ENCODE measurements at regions not wholly inside any gene's neighbourhood (a gene's known extent, or its start where the extent isn't known, plus 50 kb on each side); places are given as distances from the start of the nearest gene placed in this dataset.

GRCh38 chr21:22941779-22942490 lies 1943.7 kb downstream of the NCAM2 start:
- H3K27ac ChIP-seq (ENCODE audit: low read depth), result no peak overlapping the region

GRCh38 chr21:22955559-22955958 lies 1957.3 kb downstream of the NCAM2 start:
- Histone ChIP-seq H3K36me3 (ENCODE audit: insufficient read depth) (no peaks in the 10 kb centered on the region), H3K4me1 (ENCODE audit: insufficient read depth) (no peaks in the 10 kb centered on the region), H3K27ac (ENCODE audit: low read depth) (no peak overlapping the region), H3K4me3 (ENCODE audit: low read depth, low read length) (no peak overlapping the region)
- DNase-seq (ENCODE audit: extremely low spot score), result no peak

More at GRCh38 chr21:22941779-22942490, 1943.7 kb downstream of the NCAM2 start:
- Histone ChIP-seq H3K4me1 (ENCODE audit: insufficient read depth) (no peaks in the 10 kb centered on the region), H3K4me3 (ENCODE audit: low read depth, low read length) (no peak overlapping the region), H3K36me3 (ENCODE audit: insufficient read depth) (no peaks in the 10 kb centered on the region)
- 56% methylated on average over 4 of the region's 4 CpGs for WGBS
- DNase-seq (ENCODE audit: extremely low spot score), result no peak

- no peak for DNase-seq (ENCODE audit: extremely low spot score)
- Histone ChIP-seq H3K4me3 (ENCODE audit: low read depth, low read length) (no peak overlapping the region), H3K36me3 (ENCODE audit: insufficient read depth) (no peaks in the 10 kb centered on the region), H3K27ac (ENCODE audit: low read depth) (no peak overlapping the region), H3K4me1 (ENCODE audit: insufficient read depth) (no peaks in the 10 kb centered on the region)
- WGBS, result 81% methylated on average over 5 of the region's 5 CpGs
Observed at GRCh38 chr21:22961258-22961657, 1963.0 kb downstream of the NCAM2 start.

GRCh38 chr21:22965455-22966135 lies 1967.4 kb downstream of the NCAM2 start:
- Histone ChIP-seq H3K36me3 (ENCODE audit: insufficient read depth) (no peaks in the 10 kb centered on the region), H3K4me1 (ENCODE audit: insufficient read depth) (no peaks in the 10 kb centered on the region), H3K4me3 (ENCODE audit: low read depth, low read length) (no peak overlapping the region), H3K27ac (ENCODE audit: low read depth) (no peak overlapping the region)
- WGBS, result 59% methylated on average over 3 of the region's 3 CpGs
- DNase-seq (ENCODE audit: extremely low spot score), result no peak

- no peak for DNase-seq (ENCODE audit: extremely low spot score)
- Histone ChIP-seq H3K36me3 (ENCODE audit: insufficient read depth) (no peaks in the 10 kb centered on the region), H3K27ac (ENCODE audit: low read depth) (no peak overlapping the region), H3K4me1 (ENCODE audit: insufficient read depth) (no peaks in the 10 kb centered on the region), H3K4me3 (ENCODE audit: low read depth, low read length) (no peak overlapping the region)
- 92% methylated on average over 4 of the region's 4 CpGs for WGBS
Observed at GRCh38 chr21:22981819-22982218, 1983.6 kb downstream of the NCAM2 start.

- no peak overlapping the region for H3K4me3 ChIP-seq (ENCODE audit: low read depth, low read length)
- no peak for DNase-seq (ENCODE audit: extremely low spot score)
- WGBS, result 88% methylated on average over 4 of the region's 4 CpGs
Observed at GRCh38 chr21:22993144-22993543, 1994.9 kb downstream of the NCAM2 start.

GRCh38 chr21:22993822-22994574 lies 1995.8 kb downstream of the NCAM2 start:
- Histone ChIP-seq H3K4me3 (ENCODE audit: low read depth, low read length) (no peak overlapping the region), H3K36me3 (ENCODE audit: insufficient read depth) (no peaks in the 10 kb centered on the region), H3K4me1 (ENCODE audit: insufficient read depth) (no peaks in the 10 kb centered on the region), H3K27ac (ENCODE audit: low read depth) (no peak overlapping the region)
- 92% methylated on average over 14 of the region's 14 CpGs for WGBS
- DNase-seq (ENCODE audit: extremely low spot score), result no peak

More at GRCh38 chr21:22993144-22993543, 1994.9 kb downstream of the NCAM2 start:
- no peak overlapping the region for H3K27ac ChIP-seq (ENCODE audit: low read depth)
- no peaks in the 10 kb centered on the region for H3K4me1 ChIP-seq (ENCODE audit: insufficient read depth)
- no peaks in the 10 kb centered on the region for H3K36me3 ChIP-seq (ENCODE audit: insufficient read depth)

GRCh38 chr21:23003951-23004350 lies 2005.7 kb downstream of the NCAM2 start:
- 84% methylated on average over 5 of the region's 5 CpGs for WGBS
- H3K27ac ChIP-seq (ENCODE audit: low read depth), result no peak overlapping the region
- no peaks in the 10 kb centered on the region for H3K4me1 ChIP-seq (ENCODE audit: insufficient read depth)
- no peaks in the 10 kb centered on the region for H3K36me3 ChIP-seq (ENCODE audit: insufficient read depth)
- DNase-seq (ENCODE audit: extremely low spot score), result no peak
- H3K4me3 ChIP-seq (ENCODE audit: low read depth, low read length), result no peak overlapping the region

GRCh38 chr21:23008601-23009202 lies 2010.5 kb downstream of the NCAM2 start:
- no peak overlapping the region for H3K4me3 ChIP-seq (ENCODE audit: low read depth, low read length)
- H3K4me1 ChIP-seq (ENCODE audit: insufficient read depth), result no peaks in the 10 kb centered on the region
- no peaks in the 10 kb centered on the region for H3K36me3 ChIP-seq (ENCODE audit: insufficient read depth)
- no peak for DNase-seq (ENCODE audit: extremely low spot score)
- no peak overlapping the region for H3K27ac ChIP-seq (ENCODE audit: low read depth)
- 68% methylated on average over 6 of the region's 6 CpGs for WGBS

GRCh38 chr21:23009360-23009759 lies 2011.2 kb downstream of the NCAM2 start:
- Histone ChIP-seq H3K4me1 (ENCODE audit: insufficient read depth) (no peaks in the 10 kb centered on the region), H3K27ac (ENCODE audit: low read depth) (no peak overlapping the region), H3K4me3 (ENCODE audit: low read depth, low read length) (no peak overlapping the region), H3K36me3 (ENCODE audit: insufficient read depth) (no peaks in the 10 kb centered on the region)
- 53% methylated on average over 3 of the region's 3 CpGs for WGBS
- no peak for DNase-seq (ENCODE audit: extremely low spot score)

- H3K4me3 ChIP-seq (ENCODE audit: low read depth, low read length), result no peak overlapping the region
- H3K27ac ChIP-seq (ENCODE audit: low read depth), result no peak overlapping the region
- DNase-seq (ENCODE audit: extremely low spot score), result no peak
- 18% methylated on average over 4 of the region's 4 CpGs for WGBS
- H3K36me3 ChIP-seq (ENCODE audit: insufficient read depth), result no peaks in the 10 kb centered on the region
- H3K4me1 ChIP-seq (ENCODE audit: insufficient read depth), result no peaks in the 10 kb centered on the region
Observed at GRCh38 chr21:23014021-23014420, 2015.8 kb downstream of the NCAM2 start.

GRCh38 chr21:23016617-23017016 lies 2018.4 kb downstream of the NCAM2 start:
- Histone ChIP-seq H3K36me3 (ENCODE audit: insufficient read depth) (no peaks in the 10 kb centered on the region), H3K4me3 (ENCODE audit: low read depth, low read length) (no peak overlapping the region)

GRCh38 chr21:23017989-23018388 lies 2019.8 kb downstream of the NCAM2 start:
- H3K4me3 ChIP-seq (ENCODE audit: low read depth, low read length), result no peak overlapping the region
- DNase-seq (ENCODE audit: extremely low spot score), result no peak
- H3K27ac ChIP-seq (ENCODE audit: low read depth), result no peak overlapping the region
- H3K36me3 ChIP-seq (ENCODE audit: insufficient read depth), result no peaks in the 10 kb centered on the region
- H3K4me1 ChIP-seq (ENCODE audit: insufficient read depth), result no peaks in the 10 kb centered on the region

More at GRCh38 chr21:23016617-23017016, 2018.4 kb downstream of the NCAM2 start:
- 60% methylated on average over 4 of the region's 4 CpGs for WGBS
- Histone ChIP-seq H3K27ac (ENCODE audit: low read depth) (no peak overlapping the region), H3K4me1 (ENCODE audit: insufficient read depth) (no peaks in the 10 kb centered on the region)
- no peak for DNase-seq (ENCODE audit: extremely low spot score)

Measured in urinary bladder (tissue), 3 donors.